Neuronal stem cell (in vitro differentiated cells): ENCODE measurements at regions not wholly inside any gene's neighbourhood (a gene's known extent, or its start where the extent isn't known, plus 50 kb on each side); places are given as distances from the start of the nearest gene placed in this dataset.

Experiments
- DNase-seq: peaks from one replicate; pipeline ENCODE4 v3.0.0-alpha.2; 2013; ENCODE audit warnings: low spot score
- H2AFZ ChIP-seq: one replicate; pipeline ENCODE4 v1.6.1; 2013; ENCODE audit warnings: mild to moderate bottlenecking, low read length, inconsistent platforms
- H2AK5ac ChIP-seq: 2 replicates; pipeline ENCODE4 v1.6.1; 2013; ENCODE audit warnings: low read depth, mild to moderate bottlenecking, inconsistent platforms, low read length, moderate library complexity, mixed read lengths
- H2BK120ac ChIP-seq: 2 replicates; pipeline ENCODE4 v1.6.1; 2013; ENCODE audit warnings: low read depth, mild to moderate bottlenecking, inconsistent platforms, low read length, moderate library complexity, mixed read lengths
- H2BK12ac ChIP-seq: one replicate; pipeline ENCODE4 v1.6.1; 2013; ENCODE audit warnings: low read length, inconsistent platforms
- H2BK15ac ChIP-seq: 2 replicates; pipeline ENCODE4 v1.6.1; 2013; ENCODE audit warnings: mild to moderate bottlenecking, low read length, inconsistent platforms, mixed read lengths
- H2BK5ac ChIP-seq: one replicate; pipeline ENCODE4 v1.6.1; 2013; ENCODE audit warnings: inconsistent platforms, mild to moderate bottlenecking, low read length, moderate library complexity
- H3K14ac ChIP-seq: one replicate; pipeline ENCODE4 v1.6.1; 2013; ENCODE audit warnings: low read length, inconsistent platforms
- H3K18ac ChIP-seq: 2 replicates; pipeline ENCODE4 v1.6.1; 2013; ENCODE audit warnings: low read length, inconsistent platforms
- H3K23ac ChIP-seq: 2 replicates; pipeline ENCODE4 v1.6.1; 2013; ENCODE audit warnings: low read depth, mild to moderate bottlenecking, mixed read lengths, low read length, inconsistent platforms; ENCODE audit not compliant: poor library complexity
- H3K27ac ChIP-seq: replicated peaks from 3 replicates; pipeline ENCODE4 v1.5.1; 2013; ENCODE audit warnings: low read length, inconsistent platforms
- H3K27me3 ChIP-seq, 3 experiments: 2 replicates each; pipeline ENCODE4 v1.6.1; 2013; ENCODE audit warnings: low read length in 3 of 3, mild to moderate bottlenecking in 2 of 3, inconsistent platforms in 1 of 3, low read depth in 1 of 3, mixed read lengths in 1 of 3, moderate library complexity in 1 of 3; ENCODE audit not compliant: control insufficient read depth in 3 of 3, insufficient read depth in 3 of 3
- H3K36me3 ChIP-seq, 2 donors: replicated peaks in 1 of 2; 2 replicates each; pipeline ENCODE4 v1.6.1; 2013; ENCODE audit warnings: low read length in 2 of 2; ENCODE audit not compliant: control insufficient read depth in 2 of 2, insufficient read depth in 2 of 2
- H3K4ac ChIP-seq: 2 replicates; pipeline ENCODE4 v1.6.1; 2013; ENCODE audit warnings: inconsistent platforms, mild to moderate bottlenecking, low read length, moderate library complexity
- H3K4me1 ChIP-seq, 2 donors: 1 replicate in 1 of 2; 2 replicates in 1 of 2; pipeline ENCODE4 v1.6.1; 2013; ENCODE audit warnings: low read length in 2 of 2, low read depth in 1 of 2; ENCODE audit not compliant: control insufficient read depth in 2 of 2, insufficient read depth in 1 of 2
- H3K4me2 ChIP-seq: one replicate; pipeline ENCODE4 v1.6.1; 2013; ENCODE audit warnings: mild to moderate bottlenecking, low read length, inconsistent platforms; ENCODE audit not compliant: insufficient read depth, poor library complexity, severe bottlenecking
- H3K4me3 ChIP-seq, 2 donors: 2 replicates each; pipeline ENCODE4 v1.5.1; 2013; ENCODE audit warnings: low read length in 2 of 2, mild to moderate bottlenecking in 2 of 2, inconsistent platforms in 1 of 2, moderate library complexity in 1 of 2
- H3K79me1 ChIP-seq: one replicate; pipeline ENCODE4 v1.6.1; 2013; ENCODE audit warnings: low read depth, mild to moderate bottlenecking, inconsistent platforms, low read length, moderate library complexity
- H3K9ac ChIP-seq: one replicate; pipeline ENCODE4 v1.6.1; 2013; ENCODE audit warnings: mild to moderate bottlenecking, low read depth, low read length, inconsistent platforms; ENCODE audit not compliant: poor library complexity
- H3K9me3 ChIP-seq, 2 donors: replicated peaks in 1 of 2; 2 replicates each; pipeline versions ENCODE3 to v1.6.1; 2013; ENCODE audit warnings: low read length in 2 of 2, mild to moderate bottlenecking in 2 of 2, inconsistent platforms in 1 of 2, low read depth in 1 of 2, mixed read lengths in 1 of 2, moderate library complexity in 1 of 2; ENCODE audit not compliant: control insufficient read depth in 2 of 2, insufficient read depth in 1 of 2
- H4K8ac ChIP-seq: one replicate; pipeline ENCODE4 v1.6.1; 2013; ENCODE audit warnings: low read depth, mild to moderate bottlenecking, inconsistent platforms, low read length, moderate library complexity
- H4K91ac ChIP-seq: one replicate; pipeline ENCODE4 v1.6.1; 2013; ENCODE audit warnings: low read length, low read depth, mild to moderate bottlenecking, inconsistent platforms; ENCODE audit not compliant: poor library complexity
- WGBS, 2 donors: extraction: QIAGEN DNeasy Blood & Tissue Kit; methylation state at CpG; one replicate each; pipeline ENCODE4 v1.1.7; 2013; ENCODE audit warnings: missing lambda C conversion rate in 2 of 2, mixed read lengths in 1 of 2; ENCODE audit not compliant: insufficient read length in 2 of 2, insufficient replicate concordance in 1 of 2; ENCODE audit errors: extremely low coverage in 2 of 2; 5-methylcytosine and 5-hydroxymethylcytosine counted together

DNA sequence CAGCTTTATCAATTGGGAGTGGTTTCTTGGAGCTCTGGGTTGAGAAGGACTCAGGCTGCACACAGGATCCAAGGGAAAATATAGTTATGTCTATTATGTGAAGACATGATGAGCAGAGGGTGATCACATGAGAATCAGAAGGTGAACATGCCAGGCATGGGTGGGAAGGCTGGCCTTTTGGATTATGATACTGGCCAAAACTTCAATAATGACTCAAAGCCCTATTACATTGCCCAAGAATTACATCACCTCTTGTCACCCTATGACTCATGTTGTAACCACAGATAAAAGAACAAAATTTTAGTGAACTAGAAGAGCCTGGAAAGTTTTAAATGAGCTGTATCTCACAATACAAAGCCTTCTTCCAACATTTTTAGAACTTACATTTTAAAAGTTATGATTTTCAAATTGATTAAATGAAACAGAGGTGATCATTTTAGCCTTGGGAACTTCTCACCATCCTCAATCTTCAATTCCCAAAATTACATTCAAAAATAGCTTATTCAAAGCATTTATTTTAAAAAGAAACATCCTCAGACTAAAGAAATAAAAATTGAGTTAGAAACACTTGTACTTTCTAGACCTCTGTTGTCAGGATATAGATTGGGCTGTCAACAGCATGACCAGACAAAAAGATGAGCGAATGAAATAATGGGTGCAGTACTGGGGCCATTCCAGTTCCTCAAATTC, 428.3 kb downstream of the MBD2 start:
- Histone ChIP-seq H2AK5ac (no peak overlapping the region), H3K4me2 (no peak overlapping the region), H4K91ac (no peak overlapping the region), H3K9me3 (peaks cover 0 to 3% of the 10 kb centered on the region in 2 donors), H3K79me1 (no peaks in the 10 kb centered on the region), H3K4ac (no peak overlapping the region), H3K18ac (no peak overlapping the region), H3K14ac (no peak overlapping the region), H2BK15ac (no peak overlapping the region), H2BK120ac (no peak overlapping the region), H2BK12ac (no peak overlapping the region), H3K4me1 (no peaks in the 10 kb centered on the region), H3K9ac (no peak overlapping the region), H3K27ac (no peak overlapping the region), H2BK5ac (no peak overlapping the region), H3K23ac (no peak overlapping the region), H3K36me3 (no peaks in the 10 kb centered on the region), H3K27me3 (no peaks in the 10 kb centered on the region), H4K8ac (no peak overlapping the region), H2AFZ (no peak overlapping the region), H3K4me3 (no peak overlapping the region)
- WGBS, 2 donors, result no CpG with 5 or more reads among the region's 1 CpG
- no peak for DNase-seq

DNA sequence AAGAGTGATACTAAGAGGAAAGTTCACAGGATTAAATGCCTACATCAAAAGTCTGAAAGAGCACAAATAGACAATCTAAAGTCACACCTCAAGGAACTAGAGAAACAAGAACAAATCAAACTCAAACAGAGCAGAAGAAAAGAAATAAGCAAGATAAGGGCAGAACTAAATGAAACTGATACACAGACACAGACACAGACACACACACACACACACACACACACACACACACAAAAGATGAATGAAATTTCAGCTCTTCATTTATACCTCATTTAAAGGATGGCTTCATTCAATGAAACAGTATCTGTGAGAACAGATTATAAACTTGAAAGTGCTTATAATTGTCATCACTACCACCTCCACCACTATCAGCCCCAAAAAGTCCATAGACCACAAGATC, 428.9 kb downstream of the MBD2 start:
- Histone ChIP-seq H3K4me3 (no peak overlapping the region), H2BK12ac (no peak overlapping the region), H3K36me3 (no peaks in the 10 kb centered on the region), H2BK120ac (no peak overlapping the region), H3K23ac (no peak overlapping the region), H3K9ac (no peak overlapping the region), H3K4me1 (no peaks in the 10 kb centered on the region), H4K8ac (no peak overlapping the region), H3K4me2 (no peak overlapping the region), H3K27me3 (no peaks in the 10 kb centered on the region), H2BK5ac (no peak overlapping the region), H3K27ac (no peak overlapping the region), H2BK15ac (no peak overlapping the region), H3K9me3 (peaks cover 0 to 3% of the 10 kb centered on the region in 2 donors), H3K79me1 (no peaks in the 10 kb centered on the region), H3K18ac (no peak overlapping the region), H2AFZ (no peak overlapping the region), H3K4ac (no peak overlapping the region), H2AK5ac (no peak overlapping the region), H4K91ac (no peak overlapping the region), H3K14ac (no peak overlapping the region)
- no peak for DNase-seq

DNA sequence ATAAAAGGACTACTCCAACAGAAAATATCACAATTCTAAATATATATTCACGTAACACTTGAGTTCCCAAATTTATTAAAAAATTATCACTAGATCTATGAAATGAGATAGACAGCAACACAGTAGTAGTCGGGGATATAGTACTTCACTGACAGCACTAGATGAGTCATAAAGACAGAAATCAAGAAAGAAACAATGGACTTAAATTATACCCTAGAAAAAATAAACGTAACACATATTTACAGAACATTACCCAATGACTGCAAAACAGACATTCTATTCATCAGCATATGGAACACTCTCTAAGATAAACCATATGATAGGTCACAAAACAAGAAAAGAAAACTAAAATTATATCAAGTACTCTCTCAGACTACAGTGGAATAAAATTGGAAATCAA, 429.4 kb downstream of the MBD2 start:
- Histone ChIP-seq H3K36me3 (no peaks in the 10 kb centered on the region), H3K9me3 (peaks cover 0 to 3% of the 10 kb centered on the region in 2 donors), H3K4me1 (no peaks in the 10 kb centered on the region), H3K4me3 (no peak overlapping the region), H2AK5ac (no peak overlapping the region), H2BK12ac (no peak overlapping the region), H3K4ac (no peak overlapping the region), H3K79me1 (no peaks in the 10 kb centered on the region), H2BK120ac (no peak overlapping the region), H3K18ac (no peak overlapping the region), H3K9ac (no peak overlapping the region), H2BK5ac (no peak overlapping the region), H3K27me3 (no peaks in the 10 kb centered on the region), H3K4me2 (no peak overlapping the region), H2BK15ac (no peak overlapping the region), H2AFZ (no peak overlapping the region), H4K8ac (no peak overlapping the region), H4K91ac (no peak overlapping the region), H3K23ac (no peak overlapping the region), H3K14ac (no peak overlapping the region), H3K27ac (no peak overlapping the region)
- 100% methylated on average over 1 of the region's 3 CpGs; no CpG with 5 or more reads in 1 of the 2 donors for WGBS, 2 donors
- DNase-seq, result no peak

DNA sequence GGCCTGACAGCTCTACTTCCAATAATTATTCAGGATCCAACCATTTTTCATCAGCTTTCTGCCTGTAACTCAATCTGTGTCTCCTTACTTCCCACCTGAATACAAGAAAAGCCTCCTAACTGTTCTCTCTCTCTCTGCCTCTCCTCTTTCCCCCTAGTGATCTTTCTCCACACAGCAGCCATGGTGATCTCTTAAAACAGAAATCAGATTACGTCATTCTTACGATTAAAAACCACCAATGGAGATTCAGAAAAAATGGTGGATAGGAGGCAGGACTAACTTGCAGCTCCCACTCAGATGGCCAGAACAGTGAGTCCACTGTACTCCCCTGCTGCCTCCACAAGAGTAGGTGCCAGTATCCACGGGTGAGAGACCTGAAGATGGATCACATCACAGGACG, 431.7 kb downstream of the MBD2 start:
- peaks cover 0 to 7% of the 10 kb centered on the region in 2 donors for H3K9me3 ChIP-seq
- no peak for DNase-seq
- H2BK5ac ChIP-seq, result no peak overlapping the region
- H3K4me3 ChIP-seq, result no peak overlapping the region
- WGBS, 2 donors, result no CpG with 5 or more reads among the region's 4 CpGs
- no peaks in the 10 kb centered on the region for H3K79me1 ChIP-seq
- no peak overlapping the region for H2BK15ac ChIP-seq
- no peaks in the 10 kb centered on the region for H3K36me3 ChIP-seq
- H4K91ac ChIP-seq, result no peak overlapping the region
- no peak overlapping the region for H3K9ac ChIP-seq
- no peak overlapping the region for H2BK12ac ChIP-seq
- no peak overlapping the region for H3K18ac ChIP-seq
- no peaks in the 10 kb centered on the region for H3K4me1 ChIP-seq
- H2BK120ac ChIP-seq, result no peak overlapping the region
- no peak overlapping the region for H3K23ac ChIP-seq
- no peak overlapping the region for H2AFZ ChIP-seq
- no peak overlapping the region for H3K4me2 ChIP-seq
- no peak overlapping the region for H3K14ac ChIP-seq
- H3K27ac ChIP-seq, result no peak overlapping the region
- H3K27me3 ChIP-seq, result no peaks in the 10 kb centered on the region
- H2AK5ac ChIP-seq, result no peak overlapping the region
- no peak overlapping the region for H3K4ac ChIP-seq
- H4K8ac ChIP-seq, result no peak overlapping the region
